Testis (tissue), 2 donors: ENCODE measurements at regions not wholly inside any gene's neighbourhood (a gene's known extent, or its start where the extent isn't known, plus 50 kb on each side); places are given as distances from the start of the nearest gene placed in this dataset.

ENCODE experiments used
- CTCF ChIP-seq, 3 experiments: fragments of 450-650 bp in 2 of 3; fragments of 200-600 bp in 1 of 3; sonication (generic) in 1 of 3; IDR thresholded peaks; one replicate each; pipeline ENCODE4 v1.5.1; 2016 to 2019; ENCODE audit warnings: antibody characterized with exemption in 3 of 3, mild to moderate bottlenecking in 2 of 3, moderate library complexity in 1 of 3
- POLR2A ChIP-seq: fragments of 450-650 bp; IDR thresholded peaks from one replicate; pipeline ENCODE4 v1.6.1; 2017; ENCODE audit warnings: antibody characterized with exemption, mild to moderate bottlenecking, moderate library complexity

GRCh38 chr9:7491641-7492040, 307.9 kb downstream of the DMAC1 start:
- TF ChIP-seq CTCF (IDR thresholded peaks at IDR 0.05), result no peak
- TF ChIP-seq POLR2A, result no peak
